IMR-90 (cell line): ENCODE measurements at regions not wholly inside any gene's neighbourhood (a gene's known extent, or its start where the extent isn't known, plus 50 kb on each side); places are given as distances from the start of the nearest gene placed in this dataset.

ENCODE experiments used
- BHLHE40 ChIP-seq: fragments of 150-350 bp; IDR thresholded peaks from 2 replicates; pipeline ENCODE4 v1.6.1; 2016; ENCODE audit warnings: mild to moderate bottlenecking, low read depth, low read length
- CHD1 ChIP-seq: IDR thresholded peaks from 2 replicates; pipeline ENCODE4 v1.6.1; 2012; ENCODE audit warnings: low read depth, low read length, improper control_type of control experiment
- CTCF ChIP-seq: conservative IDR thresholded peaks from 2 replicates; pipeline ENCODE4 v1.5.1; 2012; ENCODE audit warnings: mild to moderate bottlenecking, low read depth, low read length, improper control_type of control experiment
- ELK1 ChIP-seq: fragments of 150-350 bp; IDR thresholded peaks from 2 replicates; pipeline ENCODE4 v1.6.1; 2016; ENCODE audit warnings: low read depth, mild to moderate bottlenecking, low read length, moderate library complexity, borderline replicate concordance
- MAFK ChIP-seq: IDR thresholded peaks from 2 replicates; pipeline ENCODE4 v1.6.1; 2012; ENCODE audit warnings: low read depth, low read length, improper control_type of control experiment
- MXI1 ChIP-seq: IDR thresholded peaks from 2 replicates; pipeline ENCODE4 v1.6.1; 2012; ENCODE audit warnings: low read depth, mild to moderate bottlenecking, low read length, moderate library complexity, borderline replicate concordance
- POLR2A ChIP-seq: IDR thresholded peaks from 2 replicates; pipeline ENCODE4 v1.6.1; 2012; ENCODE audit warnings: mild to moderate bottlenecking, low read depth, low read length
- RAD21 ChIP-seq: IDR thresholded peaks from 2 replicates; pipeline ENCODE4 v1.6.1; 2012; ENCODE audit warnings: low read length, improper control_type of control experiment
- RCOR1 ChIP-seq: IDR thresholded peaks from 2 replicates; pipeline ENCODE4 v1.6.1; 2012; ENCODE audit warnings: mild to moderate bottlenecking, low read length, improper control_type of control experiment; ENCODE audit not compliant: insufficient replicate concordance
- RFX5 ChIP-seq: IDR thresholded peaks from 2 replicates; pipeline ENCODE4 v1.8.0; 2012; ENCODE audit warnings: low read depth, mild to moderate bottlenecking, low read length, moderate library complexity
- SMC3 ChIP-seq: fragments of 150-350 bp; IDR thresholded peaks from 2 replicates; pipeline ENCODE4 v1.6.1; 2016; ENCODE audit warnings: low read depth, mild to moderate bottlenecking, antibody characterized with exemption, low read length, moderate library complexity
- TF ChIP-seq, protein P1 (sequence below): fragments of 150-350 bp; IDR thresholded peaks from 2 replicates; pipeline ENCODE4 v1.6.1; 2017; ENCODE audit warnings: mild to moderate bottlenecking, antibody characterized with exemption, low read length, low read depth

DNA sequence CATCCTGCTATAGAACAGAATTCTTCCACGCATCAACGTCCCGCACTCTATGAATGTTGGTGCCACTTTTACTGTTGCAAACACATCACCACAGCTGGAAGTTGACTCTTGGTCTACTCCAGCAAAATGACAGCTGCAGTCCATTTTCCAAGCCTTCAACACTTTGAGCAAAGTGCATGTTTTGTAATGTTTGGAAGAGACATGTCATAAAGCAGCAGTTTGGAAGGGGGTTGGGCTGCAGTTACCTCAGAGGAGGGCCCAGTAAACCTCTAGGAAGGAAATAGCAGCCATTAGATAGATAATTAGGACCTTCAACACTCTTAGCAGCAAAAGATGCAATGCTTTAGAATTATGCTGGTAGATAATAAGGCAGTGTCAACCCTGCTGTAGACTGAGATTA, 323.6 kb downstream of the TDRD3 start:
- TF ChIP-seq CTCF (no peak), RCOR1 (no peak), RFX5 (no peak), RAD21 (no peak), SMC3 (no peak), POLR2A (no peak), CHD1 (no peak), MAFK (no peak), BHLHE40 (no peak), MXI1 (no peak), ELK1 (no peak)
- TF ChIP-seq, protein P1, sequence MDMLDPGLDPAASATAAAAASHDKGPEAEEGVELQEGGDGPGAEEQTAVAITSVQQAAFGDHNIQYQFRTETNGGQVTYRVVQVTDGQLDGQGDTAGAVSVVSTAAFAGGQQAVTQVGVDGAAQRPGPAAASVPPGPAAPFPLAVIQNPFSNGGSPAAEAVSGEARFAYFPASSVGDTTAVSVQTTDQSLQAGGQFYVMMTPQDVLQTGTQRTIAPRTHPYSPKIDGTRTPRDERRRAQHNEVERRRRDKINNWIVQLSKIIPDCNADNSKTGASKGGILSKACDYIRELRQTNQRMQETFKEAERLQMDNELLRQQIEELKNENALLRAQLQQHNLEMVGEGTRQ, result no peak
